HG03521 (cell line): ENCODE measurements at regions not wholly inside any gene's neighbourhood (a gene's known extent, or its start where the extent isn't known, plus 50 kb on each side); places are given as distances from the start of the nearest gene placed in this dataset.
"Not testable (repeated sequence)": the region's sequence is repeated elsewhere in the genome, so short reads cannot be mapped to it uniquely, and the experiment has no call there.

Experiments
- ATAC-seq: cut with Tn5 transposase; IDR thresholded peaks from one replicate; pipeline ENCODE4 v1.9.1; 2021; ENCODE audit warnings: mild to moderate bottlenecking, moderate library complexity; ENCODE audit not compliant: unreplicated experiment

- ATAC-seq, result no peak
Measured at GRCh38 chr2:18949871-18950270, 360.5 kb upstream of the NT5C1B start.

- ATAC-seq, result peak; percentile 85
Measured at GRCh38 chr2:18940184-18940583, 350.8 kb upstream of the NT5C1B start.

- not testable (repeated sequence) for ATAC-seq
Measured at GRCh38 chr2:18939740-18940139, 350.4 kb upstream of the NT5C1B start.

- ATAC-seq, result no peak
Measured at GRCh38 chr2:18934886-18935285, 345.5 kb upstream of the NT5C1B start.

- no peak for ATAC-seq
Measured at GRCh38 chr2:18932853-18933252, 343.5 kb upstream of the NT5C1B start.

GRCh38 chr2:18930971-18931370, 341.6 kb upstream of the NT5C1B start:
- no peak for ATAC-seq

- no peak for ATAC-seq
Measured at GRCh38 chr2:18927525-18928232, 338.3 kb upstream of the NT5C1B start.

GRCh38 chr2:18926631-18927524, 337.5 kb upstream of the NT5C1B start:
- ATAC-seq, result no peak

- no peak for ATAC-seq
Measured at GRCh38 chr2:18925296-18925695, 335.9 kb upstream of the NT5C1B start.

GRCh38 chr2:18924886-18925285, 335.5 kb upstream of the NT5C1B start:
- ATAC-seq, result no peak

GRCh38 chr2:18924386-18924785, 335.0 kb upstream of the NT5C1B start:
- no peak for ATAC-seq

- no peak for ATAC-seq
Measured at GRCh38 chr2:18922276-18922675, 332.9 kb upstream of the NT5C1B start.

- ATAC-seq, result no peak
Measured at GRCh38 chr2:18918280-18918679, 328.9 kb upstream of the NT5C1B start.

- no peak for ATAC-seq
Measured at GRCh38 chr2:18915227-18915626, 325.9 kb upstream of the NT5C1B start.

- ATAC-seq, result no peak
Measured at GRCh38 chr2:18913512-18913911, 324.1 kb upstream of the NT5C1B start.

- ATAC-seq, result no peak
Measured at GRCh38 chr2:18912225-18912888, 323.0 kb upstream of the NT5C1B start.

- ATAC-seq, result no peak
Measured at GRCh38 chr2:18911416-18911815, 322.0 kb upstream of the NT5C1B start.

GRCh38 chr2:18910843-18911242, 321.5 kb upstream of the NT5C1B start:
- ATAC-seq, result no peak

GRCh38 chr2:18907937-18908336, 318.6 kb upstream of the NT5C1B start:
- ATAC-seq, result no peak

- ATAC-seq, result no peak
Measured at GRCh38 chr2:18907508-18907907, 318.1 kb upstream of the NT5C1B start.

- ATAC-seq, result peak; percentile 88
Measured at GRCh38 chr2:18903750-18904149, 314.4 kb upstream of the NT5C1B start.

- no peak for ATAC-seq
Measured at GRCh38 chr2:18901242-18901641, 311.9 kb upstream of the NT5C1B start.
